Trophoblast cell (in vitro differentiated cells and primary cell): ENCODE measurements at regions not wholly inside any gene's neighbourhood (a gene's known extent, or its start where the extent isn't known, plus 50 kb on each side); places are given as distances from the start of the nearest gene placed in this dataset.

Source experiments
- DNase-seq, 2 donors: peaks; one replicate each; pipeline ENCODE4 v3.0.0-alpha.2; 2016
- H2AFZ ChIP-seq: 2 replicates; pipeline ENCODE4 v1.6.1; 2013; ENCODE audit warnings: low read length, moderate library complexity, mild to moderate bottlenecking; ENCODE audit not compliant: insufficient read depth, poor library complexity
- H2AK5ac ChIP-seq: 2 replicates; pipeline ENCODE4 v1.6.1; 2013; ENCODE audit warnings: mild to moderate bottlenecking, low read length
- H2BK120ac ChIP-seq: 2 replicates; pipeline ENCODE4 v1.6.1; 2013; ENCODE audit warnings: low read length, mild to moderate bottlenecking, moderate library complexity; ENCODE audit not compliant: insufficient read depth, poor library complexity
- H2BK12ac ChIP-seq: 2 replicates; pipeline ENCODE4 v1.6.1; 2013; ENCODE audit warnings: mild to moderate bottlenecking, low read length, moderate library complexity
- H2BK5ac ChIP-seq: 2 replicates; pipeline ENCODE4 v1.6.1; 2013; ENCODE audit warnings: low read length, low read depth, moderate library complexity, mild to moderate bottlenecking; ENCODE audit not compliant: poor library complexity
- H3K14ac ChIP-seq: 2 replicates; pipeline ENCODE4 v1.6.1; 2013; ENCODE audit warnings: mild to moderate bottlenecking, low read length
- H3K18ac ChIP-seq: 2 replicates; pipeline ENCODE4 v1.6.1; 2013; ENCODE audit warnings: mild to moderate bottlenecking, low read length
- H3K23ac ChIP-seq: 2 replicates; pipeline ENCODE4 v1.6.1; 2013; ENCODE audit warnings: low read length
- H3K27ac ChIP-seq: 2 replicates; pipeline ENCODE4 v1.5.1; 2013; ENCODE audit warnings: low read depth, mild to moderate bottlenecking, inconsistent platforms, low read length, moderate library complexity
- H3K27me3 ChIP-seq: 2 replicates; pipeline ENCODE4 v1.6.1; 2013; ENCODE audit warnings: inconsistent platforms, mild to moderate bottlenecking, low read length, moderate library complexity; ENCODE audit not compliant: insufficient read depth
- H3K36me3 ChIP-seq, 2 experiments: 1 replicate in 1 of 2; 2 replicates in 1 of 2; pipeline ENCODE4 v1.6.1; 2013; ENCODE audit warnings: low read length in 2 of 2, mild to moderate bottlenecking in 2 of 2, moderate library complexity in 1 of 2; ENCODE audit not compliant: insufficient read depth in 2 of 2, control insufficient read depth in 1 of 2
- H3K4ac ChIP-seq: 2 replicates; pipeline ENCODE4 v1.6.1; 2013; ENCODE audit warnings: low read depth, mild to moderate bottlenecking, low read length, moderate library complexity
- H3K4me1 ChIP-seq, 2 experiments: 1 replicate in 1 of 2; 2 replicates in 1 of 2; pipeline ENCODE4 v1.6.1; 2013; ENCODE audit warnings: low read length in 2 of 2, mild to moderate bottlenecking in 2 of 2, moderate library complexity in 1 of 2; ENCODE audit not compliant: insufficient read depth in 2 of 2, control insufficient read depth in 1 of 2
- H3K4me2 ChIP-seq: 2 replicates; pipeline ENCODE4 v1.6.1; 2013; ENCODE audit warnings: inconsistent platforms, mild to moderate bottlenecking, low read length, moderate library complexity
- H3K4me3 ChIP-seq: 2 replicates; pipeline ENCODE4 v1.5.1; 2013; ENCODE audit warnings: mild to moderate bottlenecking, low read depth, low read length, inconsistent platforms
- H3K79me1 ChIP-seq: one replicate; pipeline ENCODE4 v1.6.1; 2013; ENCODE audit warnings: low read length
- H3K79me2 ChIP-seq: 2 replicates; pipeline ENCODE4 v1.6.1; 2013; ENCODE audit warnings: low read length, mild to moderate bottlenecking; ENCODE audit not compliant: control insufficient read depth, insufficient read depth, poor library complexity
- H3K9ac ChIP-seq: 2 replicates; pipeline ENCODE4 v1.6.1; 2013; ENCODE audit warnings: mild to moderate bottlenecking, low read length
- H3K9me3 ChIP-seq: 2 replicates; pipeline ENCODE4 v1.6.1; 2013; ENCODE audit warnings: low read depth, mild to moderate bottlenecking, control low read depth, inconsistent platforms, low read length; ENCODE audit not compliant: insufficient read depth
- H4K12ac ChIP-seq: 2 replicates; pipeline ENCODE4 v1.6.1; 2013; ENCODE audit warnings: low read depth, mild to moderate bottlenecking, low read length, moderate library complexity
- H4K8ac ChIP-seq: 2 replicates; pipeline ENCODE4 v1.6.1; 2013; ENCODE audit warnings: low read depth, mild to moderate bottlenecking, low read length, moderate library complexity
- H4K91ac ChIP-seq: one replicate; pipeline ENCODE4 v1.6.1; 2013; ENCODE audit warnings: low read depth, mild to moderate bottlenecking, low read length, moderate library complexity
- WGBS: extraction: QIAGEN DNeasy Blood & Tissue Kit; methylation state at CpG from one replicate; pipeline ENCODE4 v1.1.7; 2013; ENCODE audit warnings: missing lambda C conversion rate; ENCODE audit not compliant: insufficient read length, insufficient coverage; ENCODE audit errors: extremely low coverage; 5-methylcytosine and 5-hydroxymethylcytosine counted together

DNA sequence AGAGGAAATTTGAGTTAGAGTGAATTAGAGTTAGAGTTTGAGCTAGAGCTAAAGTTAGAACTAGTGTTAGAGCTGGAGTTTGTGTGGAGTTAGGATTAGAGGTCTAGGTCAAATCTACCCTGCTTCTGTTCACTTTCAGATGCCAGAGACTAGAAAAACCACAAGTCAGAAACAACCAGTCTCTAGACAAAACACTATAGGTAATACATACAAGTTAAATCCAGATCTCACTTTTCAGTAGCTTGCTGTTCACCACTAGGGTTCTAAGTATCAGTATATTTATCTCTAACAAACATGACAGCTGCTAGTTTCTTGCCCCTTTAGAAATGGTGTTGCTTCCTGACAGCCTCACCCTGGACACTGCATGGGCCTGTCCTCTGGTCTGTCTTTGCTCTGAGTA lies 300.7 kb downstream of the ARAP2 start:
- H3K14ac ChIP-seq, result no peak overlapping the region
- H3K79me2 ChIP-seq, result no peaks in the 10 kb centered on the region
- H3K27ac ChIP-seq, result no peak overlapping the region
- H2BK120ac ChIP-seq, result no peak overlapping the region
- no peak overlapping the region for H3K9ac ChIP-seq
- H2AK5ac ChIP-seq, result no peak overlapping the region
- H3K23ac ChIP-seq, result no peak overlapping the region
- H3K4me3 ChIP-seq, result no peak overlapping the region
- no peaks in the 10 kb centered on the region for H3K36me3 ChIP-seq
- H4K91ac ChIP-seq, result no peak overlapping the region
- no peak overlapping the region for H2AFZ ChIP-seq
- no peaks in the 10 kb centered on the region for H3K4me1 ChIP-seq
- no peaks in the 10 kb centered on the region for H3K9me3 ChIP-seq
- no peak overlapping the region for H3K4ac ChIP-seq
- no peak overlapping the region for H3K4me2 ChIP-seq
- no peak overlapping the region for H2BK5ac ChIP-seq
- no peaks in the 10 kb centered on the region for H3K27me3 ChIP-seq
- no peak overlapping the region for H2BK12ac ChIP-seq
- no peaks in the 10 kb centered on the region for H3K79me1 ChIP-seq
- no peak overlapping the region for H4K12ac ChIP-seq
- H3K18ac ChIP-seq, result no peak overlapping the region
- DNase-seq, result no peak
- H4K8ac ChIP-seq, result no peak overlapping the region

DNA sequence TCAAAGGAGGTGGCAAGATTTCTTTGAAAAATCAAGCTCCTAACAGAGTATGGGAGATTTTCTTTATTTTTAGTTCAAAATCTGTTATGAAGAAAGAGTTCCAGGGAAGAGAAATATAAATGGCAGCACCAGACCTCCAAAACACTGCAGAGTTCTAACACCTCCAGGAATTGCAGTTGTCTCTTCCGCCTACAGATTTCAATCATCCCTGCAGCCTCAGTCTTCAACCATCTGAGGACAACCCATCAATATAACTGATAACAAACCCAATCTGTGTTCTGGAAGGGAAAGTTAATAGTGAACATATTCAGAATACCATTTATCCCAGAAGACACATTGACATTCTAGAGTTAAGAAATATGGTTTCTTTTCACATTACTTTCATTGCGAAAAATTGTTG lies 296.1 kb downstream of the ARAP2 start:
- H2BK5ac ChIP-seq, result no peak overlapping the region
- H4K91ac ChIP-seq, result no peak overlapping the region
- no peak overlapping the region for H3K4me3 ChIP-seq
- H3K36me3 ChIP-seq, result no peaks in the 10 kb centered on the region
- no peaks in the 10 kb centered on the region for H3K4me1 ChIP-seq
- H3K23ac ChIP-seq, result no peak overlapping the region
- WGBS, result no CpG with 5 or more reads among the region's 2 CpGs
- no peaks in the 10 kb centered on the region for H3K9me3 ChIP-seq
- no peaks in the 10 kb centered on the region for H3K27me3 ChIP-seq
- no peak overlapping the region for H3K9ac ChIP-seq
- no peak for DNase-seq
- no peak overlapping the region for H4K8ac ChIP-seq
- no peak overlapping the region for H2BK120ac ChIP-seq
- no peak overlapping the region for H2AK5ac ChIP-seq
- H3K4ac ChIP-seq, result no peak overlapping the region
- no peak overlapping the region for H3K27ac ChIP-seq
- no peak overlapping the region for H2AFZ ChIP-seq
- H4K12ac ChIP-seq, result no peak overlapping the region
- no peaks in the 10 kb centered on the region for H3K79me2 ChIP-seq
- H3K14ac ChIP-seq, result no peak overlapping the region
- no peak overlapping the region for H2BK12ac ChIP-seq
- H3K18ac ChIP-seq, result no peak overlapping the region
- no peak overlapping the region for H3K4me2 ChIP-seq
- no peaks in the 10 kb centered on the region for H3K79me1 ChIP-seq

DNA sequence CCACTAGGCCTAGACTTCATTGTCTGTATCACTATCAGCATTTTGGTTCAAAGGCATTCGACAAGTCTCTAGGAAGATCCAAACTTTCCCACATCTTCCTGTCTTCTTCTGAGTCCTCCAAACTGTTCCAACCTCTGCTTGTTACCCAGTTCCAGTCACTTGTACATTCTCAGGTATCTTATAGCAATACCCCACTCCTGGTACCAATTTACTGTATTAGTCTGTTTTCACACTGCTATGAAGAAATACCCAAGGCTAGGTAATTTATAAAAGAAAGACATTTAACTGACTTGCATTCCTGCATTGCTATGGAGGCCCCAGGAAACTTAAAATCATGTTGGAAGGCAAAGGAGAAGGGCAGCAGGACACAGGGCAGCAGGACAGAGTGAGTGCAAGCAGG lies 293.9 kb downstream of the ARAP2 start:
- Histone ChIP-seq H3K23ac (no peak overlapping the region), H3K36me3 (no peaks in the 10 kb centered on the region), H3K9me3 (no peaks in the 10 kb centered on the region), H2BK120ac (no peak overlapping the region), H2BK5ac (no peak overlapping the region), H4K91ac (no peak overlapping the region), H3K9ac (no peak overlapping the region), H4K8ac (no peak overlapping the region), H3K4me2 (no peak overlapping the region), H3K79me1 (no peaks in the 10 kb centered on the region), H3K27me3 (no peaks in the 10 kb centered on the region), H2AK5ac (no peak overlapping the region), H4K12ac (no peak overlapping the region), H3K4me3 (no peak overlapping the region), H2BK12ac (no peak overlapping the region), H3K27ac (no peak overlapping the region), H3K18ac (no peak overlapping the region), H3K79me2 (no peaks in the 10 kb centered on the region), H3K4ac (no peak overlapping the region), H3K4me1 (no peaks in the 10 kb centered on the region), H3K14ac (no peak overlapping the region), H2AFZ (no peak overlapping the region)
- DNase-seq, result no peak
- no CpG with 5 or more reads among the region's 1 CpG for WGBS

DNA sequence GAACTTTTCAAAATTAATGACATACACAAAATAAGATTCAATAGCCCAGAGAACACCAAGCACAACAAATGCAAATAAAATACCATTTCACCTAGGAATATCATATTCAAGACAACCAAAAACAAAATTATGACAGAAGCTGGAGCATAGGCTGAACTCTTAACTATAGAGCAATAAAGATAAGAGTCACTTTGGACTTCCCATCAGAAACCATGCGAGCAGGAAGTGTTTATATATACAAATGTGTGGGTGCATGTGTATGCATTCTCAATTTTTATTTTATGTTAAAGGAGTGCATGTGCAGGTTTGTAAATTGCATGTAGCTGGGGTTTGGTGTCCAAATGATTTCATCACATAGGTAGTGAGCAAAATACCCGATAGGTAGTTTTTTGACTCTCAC lies 291.6 kb downstream of the ARAP2 start:
- Histone ChIP-seq H4K8ac (no peak overlapping the region), H3K27ac (no peak overlapping the region), H2AFZ (no peak overlapping the region), H3K4me3 (no peak overlapping the region), H4K12ac (no peak overlapping the region), H3K9ac (no peak overlapping the region), H2BK5ac (no peak overlapping the region), H3K4me1 (no peaks in the 10 kb centered on the region), H3K9me3 (no peaks in the 10 kb centered on the region), H3K27me3 (no peaks in the 10 kb centered on the region), H3K14ac (no peak overlapping the region), H3K23ac (no peak overlapping the region), H3K36me3 (no peaks in the 10 kb centered on the region), H3K79me1 (no peaks in the 10 kb centered on the region), H3K4ac (no peak overlapping the region), H2BK120ac (no peak overlapping the region), H3K79me2 (no peaks in the 10 kb centered on the region), H2BK12ac (no peak overlapping the region), H2AK5ac (no peak overlapping the region), H3K4me2 (no peak overlapping the region), H4K91ac (no peak overlapping the region), H3K18ac (no peak overlapping the region)
- WGBS, result no CpG with 5 or more reads among the region's 2 CpGs
- DNase-seq, result no peak

DNA sequence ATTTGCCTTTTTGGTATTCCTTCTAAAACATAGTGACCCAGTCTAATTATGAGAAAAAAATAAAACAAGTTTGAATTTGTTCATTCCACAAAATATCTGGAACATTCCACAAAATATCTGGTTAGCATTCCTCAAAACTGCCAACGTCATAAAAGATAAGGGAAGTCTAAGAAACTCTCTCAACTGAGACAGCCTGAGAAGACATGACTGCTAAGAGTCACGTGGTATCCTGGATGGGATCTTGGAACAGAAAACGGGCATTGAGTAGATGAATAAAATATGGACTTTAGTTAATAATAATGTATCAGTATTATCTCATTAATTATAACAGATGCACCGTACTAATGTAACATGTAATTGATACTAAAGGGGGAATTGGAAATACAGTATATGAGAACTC lies 280.9 kb downstream of the ARAP2 start:
- H3K4me2 ChIP-seq, result no peak overlapping the region
- H2BK5ac ChIP-seq, result no peak overlapping the region
- no peaks in the 10 kb centered on the region for H3K4me1 ChIP-seq
- H4K8ac ChIP-seq, result no peak overlapping the region
- H2AFZ ChIP-seq, result no peak overlapping the region
- no peaks in the 10 kb centered on the region for H3K79me2 ChIP-seq
- H3K27ac ChIP-seq, result no peak overlapping the region
- WGBS, result no CpG with 5 or more reads among the region's 4 CpGs
- H2AK5ac ChIP-seq, result no peak overlapping the region
- H3K9me3 ChIP-seq, result no peaks in the 10 kb centered on the region
- H3K36me3 ChIP-seq, result no peaks in the 10 kb centered on the region
- no peak overlapping the region for H4K91ac ChIP-seq
- no peak overlapping the region for H3K23ac ChIP-seq
- no peak overlapping the region for H3K4ac ChIP-seq
- no peaks in the 10 kb centered on the region for H3K27me3 ChIP-seq
- no peak overlapping the region for H3K9ac ChIP-seq
- no peak overlapping the region for H3K4me3 ChIP-seq
- H3K18ac ChIP-seq, result no peak overlapping the region
- H3K14ac ChIP-seq, result no peak overlapping the region
- H2BK120ac ChIP-seq, result no peak overlapping the region
- no peak overlapping the region for H4K12ac ChIP-seq
- no peaks in the 10 kb centered on the region for H3K79me1 ChIP-seq
- DNase-seq, result no peak
- no peak overlapping the region for H2BK12ac ChIP-seq
